GM21576 (cell line): ENCODE measurements at regions not wholly inside any gene's neighbourhood (a gene's known extent, or its start where the extent isn't known, plus 50 kb on each side); places are given as distances from the start of the nearest gene placed in this dataset.

Experiments used
- ATAC-seq: cut with Tn5 transposase; IDR thresholded peaks from one replicate; pipeline ENCODE4 v1.9.1; 2021; ENCODE audit warnings: mild to moderate bottlenecking, moderate library complexity; ENCODE audit not compliant: unreplicated experiment

GRCh38 chr1:98003442-98003841 is 82.6 kb upstream of the DPYD start:
- no peak for ATAC-seq

GRCh38 chr1:98002288-98002687 is 81.5 kb upstream of the DPYD start:
- no peak for ATAC-seq

GRCh38 chr1:98001764-98002163 is 80.9 kb upstream of the DPYD start:
- ATAC-seq = no peak

- ATAC-seq = no peak
These were observed 78.5 kb upstream of the DPYD start for GRCh38 chr1:97999320-97999719.

GRCh38 chr1:97996880-97997279 is 76.0 kb upstream of the DPYD start:
- no peak for ATAC-seq

- no peak for ATAC-seq
These were observed 68.4 kb upstream of the DPYD start for GRCh38 chr1:97989094-97989680.

GRCh38 chr1:97986041-97987005 is 65.5 kb upstream of the DPYD start:
- no peak for ATAC-seq

- no peak for ATAC-seq
These were observed 62.3 kb upstream of the DPYD start for GRCh38 chr1:97983126-97983525.

GRCh38 chr1:97980530-97980929 is 59.7 kb upstream of the DPYD start:
- ATAC-seq = no peak

- ATAC-seq = no peak
These were observed 56.0 kb upstream of the DPYD start for GRCh38 chr1:97976801-97977200.
